ENCODE measurements at regions not wholly inside any gene's neighbourhood (a gene's known extent, or its start where the extent isn't known, plus 50 kb on each side); places are given as distances from the start of the nearest gene placed in this dataset.

- Histone ChIP-seq H3K79me2 (ENCODE audit: insufficient read depth, low read length) (no peaks in the 10 kb centered on the region), H3K4me3 (ENCODE audit: insufficient read depth, low read depth, low read length) (no peak overlapping the region), H3K4me2 (ENCODE audit: low read length) (no peak overlapping the region), H3K4me1 (ENCODE audit: insufficient read depth, low read length) (no peaks in the 10 kb centered on the region), H3K36me3 (ENCODE audit: insufficient read depth, low read length) (no peaks in the 10 kb centered on the region), H4K20me1 (ENCODE audit: insufficient read depth, low read length) (no peaks in the 10 kb centered on the region), H3K27me3 (ENCODE audit: insufficient read depth, low read length) (no peaks in the 10 kb centered on the region), H3K9me3 (ENCODE audit: insufficient read depth, low read depth, low read length) (no peaks in the 10 kb centered on the region), H3K9ac (ENCODE audit: low read length) (no peak overlapping the region), H2AFZ (ENCODE audit: low read depth, low read length) (no peak overlapping the region), H3K27ac (ENCODE audit: low read depth, low read length) (no peak overlapping the region)
- no peak for TF ChIP-seq EZH2 (IDR thresholded peaks at IDR 0.05; ENCODE audit: insufficient read depth, low read length)
- no peak for TF ChIP-seq CTCF (IDR thresholded peaks at IDR 0.05; ENCODE audit: insufficient read depth, low read depth, low read length)
- DNase-seq (ENCODE audit: low read depth) = no peak
- H3K27me3 Mint-ChIP-seq (ENCODE audit: low read depth, unreplicated experiment) = no peaks in the 10 kb centered on the region
- H3K36me3 Mint-ChIP-seq (ENCODE audit: low read depth, unreplicated experiment) = no peaks in the 10 kb centered on the region
- H3K27ac Mint-ChIP-seq (ENCODE audit: unreplicated experiment) = no peak overlapping the region
- no peak for FAIRE-seq
- no peaks in the 10 kb centered on the region for H3K4me1 Mint-ChIP-seq (ENCODE audit: low read depth, unreplicated experiment)
- H3K4me3 Mint-ChIP-seq (ENCODE audit: unreplicated experiment) = no peak overlapping the region
- peaks cover 4% of the 10 kb centered on the region for H3K9me3 Mint-ChIP-seq (ENCODE audit: unreplicated experiment)
Observed at GRCh38 chr7:118855290-118855689, 630.8 kb downstream of the ANKRD7 start.

GRCh38 chr7:118858651-118859149 lies 634.2 kb downstream of the ANKRD7 start:
- Histone ChIP-seq H3K36me3 (ENCODE audit: insufficient read depth, low read length) (no peaks in the 10 kb centered on the region), H3K27ac (ENCODE audit: low read depth, low read length) (no peak overlapping the region), H4K20me1 (ENCODE audit: insufficient read depth, low read length) (no peaks in the 10 kb centered on the region), H3K27me3 (ENCODE audit: insufficient read depth, low read length) (no peaks in the 10 kb centered on the region), H3K9ac (ENCODE audit: low read length) (no peak overlapping the region), H3K4me2 (ENCODE audit: low read length) (no peak overlapping the region), H2AFZ (ENCODE audit: low read depth, low read length) (no peak overlapping the region), H3K9me3 (ENCODE audit: insufficient read depth, low read depth, low read length) (peaks cover 2% of the 10 kb centered on the region), H3K79me2 (ENCODE audit: insufficient read depth, low read length) (no peaks in the 10 kb centered on the region), H3K4me1 (ENCODE audit: insufficient read depth, low read length) (no peaks in the 10 kb centered on the region), H3K4me3 (ENCODE audit: insufficient read depth, low read depth, low read length) (no peak overlapping the region)
- no peaks in the 10 kb centered on the region for H3K27me3 Mint-ChIP-seq (ENCODE audit: low read depth, unreplicated experiment)
- H3K4me1 Mint-ChIP-seq (ENCODE audit: low read depth, unreplicated experiment) = no peaks in the 10 kb centered on the region
- no peak overlapping the region for H3K4me3 Mint-ChIP-seq (ENCODE audit: unreplicated experiment)
- no peak overlapping the region for H3K27ac Mint-ChIP-seq (ENCODE audit: unreplicated experiment)
- no peak for DNase-seq (ENCODE audit: low read depth)
- no peak for TF ChIP-seq EZH2 (IDR thresholded peaks at IDR 0.05; ENCODE audit: insufficient read depth, low read length)
- H3K36me3 Mint-ChIP-seq (ENCODE audit: low read depth, unreplicated experiment) = no peaks in the 10 kb centered on the region
- peaks cover 4% of the 10 kb centered on the region for H3K9me3 Mint-ChIP-seq (ENCODE audit: unreplicated experiment)
- no peak for FAIRE-seq

DNA sequence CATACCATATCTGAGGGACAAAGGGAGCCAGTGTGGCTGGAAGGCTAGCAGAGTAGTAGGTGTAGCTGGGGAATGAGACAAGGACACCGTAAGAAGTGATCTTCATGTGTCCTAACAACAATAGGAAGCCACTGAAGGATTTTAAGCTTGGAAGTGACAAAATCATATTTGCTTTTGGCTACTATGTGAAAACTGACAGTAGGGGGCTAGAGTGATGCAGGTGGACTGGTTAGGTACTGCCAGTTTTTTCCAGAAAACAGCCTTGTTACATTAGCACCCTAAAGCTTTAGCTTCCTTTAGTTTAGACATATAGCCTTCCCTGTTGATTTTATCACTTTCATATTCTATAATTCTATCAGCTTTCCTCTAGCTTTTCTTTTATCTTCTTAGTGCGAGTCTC lies 637.1 kb downstream of the ANKRD7 start:
- Mint-ChIP-seq H3K27me3 (ENCODE audit: low read depth, unreplicated experiment) (no peaks in the 10 kb centered on the region), H3K4me1 (ENCODE audit: low read depth, unreplicated experiment) (no peaks in the 10 kb centered on the region), H3K27ac (ENCODE audit: unreplicated experiment) (no peak overlapping the region), H3K36me3 (ENCODE audit: low read depth, unreplicated experiment) (no peaks in the 10 kb centered on the region), H3K4me3 (ENCODE audit: unreplicated experiment) (no peak overlapping the region), H3K9me3 (ENCODE audit: unreplicated experiment) (peaks cover 4% of the 10 kb centered on the region)
- Histone ChIP-seq H3K4me3 (ENCODE audit: insufficient read depth, low read depth, low read length) (no peak overlapping the region), H2AFZ (ENCODE audit: low read depth, low read length) (no peak overlapping the region), H3K4me1 (ENCODE audit: insufficient read depth, low read length) (no peaks in the 10 kb centered on the region), H3K4me2 (ENCODE audit: low read length) (no peak overlapping the region), H3K79me2 (ENCODE audit: insufficient read depth, low read length) (no peaks in the 10 kb centered on the region), H3K9ac (ENCODE audit: low read length) (no peak overlapping the region), H4K20me1 (ENCODE audit: insufficient read depth, low read length) (no peaks in the 10 kb centered on the region), H3K36me3 (ENCODE audit: insufficient read depth, low read length) (no peaks in the 10 kb centered on the region), H3K9me3 (ENCODE audit: insufficient read depth, low read depth, low read length) (peaks cover 2% of the 10 kb centered on the region), H3K27ac (ENCODE audit: low read depth, low read length) (no peak overlapping the region), H3K27me3 (ENCODE audit: insufficient read depth, low read length) (no peaks in the 10 kb centered on the region)
- FAIRE-seq (no peak), DNase-seq (ENCODE audit: low read depth) (no peak)
- TF ChIP-seq CTCF (IDR thresholded peaks at IDR 0.05; ENCODE audit: insufficient read depth, low read depth, low read length) (no peak), EZH2 (IDR thresholded peaks at IDR 0.05; ENCODE audit: insufficient read depth, low read length) (no peak)

Measured in astrocyte (in vitro differentiated cells and primary cell).